ENCODE measurements at regions not wholly inside any gene's neighbourhood (a gene's known extent, or its start where the extent isn't known, plus 50 kb on each side); places are given as distances from the start of the nearest gene placed in this dataset.

- H3K4me3 ChIP-seq: no peak overlapping the region
- no peak overlapping the region for H3K27ac ChIP-seq
- intact Hi-C loops (cut with DNase I): no loop called here
- no peaks in the 10 kb centered on the region for H3K36me3 ChIP-seq
- FAIRE-seq: no peak
- no peak for ATAC-seq
- no peaks in the 10 kb centered on the region for H3K4me1 ChIP-seq
- DNase-seq: no peak
- 50 to 51% methylated on average over 3 of the region's 3 CpGs for WGBS, 2 donors
- H3K27me3 ChIP-seq: no peaks in the 10 kb centered on the region
- H3K9me3 ChIP-seq: no peaks in the 10 kb centered on the region
- no peak for TF ChIP-seq CTCF (IDR thresholded peaks at IDR 0.05)
These were observed 64.0 kb downstream of the BMP2 start for GRCh38 chr20:6831461-6831860.

- Histone ChIP-seq H3K4me3 (no peak overlapping the region), H3K27ac (no peak overlapping the region), H3K27me3 (no peaks in the 10 kb centered on the region), H3K9me3 (no peaks in the 10 kb centered on the region), H3K36me3 (no peaks in the 10 kb centered on the region), H3K4me1 (no peaks in the 10 kb centered on the region)
- FAIRE-seq (no peak), DNase-seq (no peak), ATAC-seq (no peak)
- intact Hi-C loops (cut with DNase I): no loop called here
- 85 to 95% methylated on average over 10 of the region's 10 CpGs for WGBS, 2 donors
- no peak for TF ChIP-seq CTCF (IDR thresholded peaks at IDR 0.05)
These were observed 65.3 kb downstream of the BMP2 start for GRCh38 chr20:6832811-6833210.

- Histone ChIP-seq H3K27me3 (no peaks in the 10 kb centered on the region), H3K36me3 (no peaks in the 10 kb centered on the region), H3K4me3 (no peak overlapping the region), H3K4me1 (no peaks in the 10 kb centered on the region), H3K27ac (no peak overlapping the region), H3K9me3 (no peaks in the 10 kb centered on the region)
- no peak for DNase-seq
- TF ChIP-seq CTCF (IDR thresholded peaks at IDR 0.05): no peak
- 68 to 70% methylated on average over 3 of the region's 3 CpGs for WGBS, 2 donors
- no peak for FAIRE-seq
- intact Hi-C loops (cut with DNase I): no loop called here
- no peak for ATAC-seq
These were observed 68.1 kb downstream of the BMP2 start for GRCh38 chr20:6835609-6836008.

- Histone ChIP-seq H3K27me3 (no peaks in the 10 kb centered on the region), H3K36me3 (no peaks in the 10 kb centered on the region), H3K9me3 (no peaks in the 10 kb centered on the region), H3K4me3 (no peak overlapping the region), H3K27ac (no peak overlapping the region), H3K4me1 (no peaks in the 10 kb centered on the region)
- WGBS, 2 donors: 83 to 89% methylated on average over 7 of the region's 7 CpGs
- TF ChIP-seq CTCF (IDR thresholded peaks at IDR 0.05): no peak
- intact Hi-C loops (cut with DNase I): no loop called here
- no peak for DNase-seq
- no peak for ATAC-seq
- no peak for FAIRE-seq
These were observed 69.4 kb downstream of the BMP2 start for GRCh38 chr20:6836821-6837374.

GRCh38 chr20:6837730-6838129 lies 70.2 kb downstream of the BMP2 start:
- FAIRE-seq (no peak), DNase-seq (no peak), ATAC-seq (no peak)
- no peak overlapping the region for H3K27ac ChIP-seq
- H3K9me3 ChIP-seq: no peaks in the 10 kb centered on the region
- no peaks in the 10 kb centered on the region for H3K4me1 ChIP-seq
- no peak for TF ChIP-seq CTCF (IDR thresholded peaks at IDR 0.05)
- H3K4me3 ChIP-seq: no peak overlapping the region
- intact Hi-C loops (cut with DNase I): no loop called here
- WGBS, 2 donors: 43 to 70% methylated on average over 2 of the region's 2 CpGs
- H3K36me3 ChIP-seq: no peaks in the 10 kb centered on the region
- no peaks in the 10 kb centered on the region for H3K27me3 ChIP-seq
